DND-41 (cell line): ENCODE measurements at regions not wholly inside any gene's neighbourhood (a gene's known extent, or its start where the extent isn't known, plus 50 kb on each side); places are given as distances from the start of the nearest gene placed in this dataset.
"Not testable (repeated sequence)": the region's sequence is repeated elsewhere in the genome, so short reads cannot be mapped to it uniquely, and the experiment has no call there.

ENCODE experiments used
- ATAC-seq: fragments of 200-7000 bp; cut with Tn5 transposase; 3 replicates; pipeline ENCODE4 v1.9.1; 2021; ENCODE audit warnings: low read depth; ENCODE audit not compliant: insufficient read depth
- DNase-seq: peaks from one replicate; pipeline ENCODE4 v3.0.0-alpha.2; 2020
- H2AFZ ChIP-seq: 2 replicates; pipeline ENCODE4 v1.6.0; 2012; ENCODE audit warnings: low read depth, low read length
- H3K27ac ChIP-seq: 2 replicates; pipeline ENCODE4 v1.5.1; 2012; ENCODE audit warnings: low read length, inconsistent platforms
- H3K27me3 ChIP-seq: fragments of 200-600 bp; sonication (generic); 2 replicates; pipeline ENCODE4 v1.6.0; 2012; ENCODE audit warnings: low read length, mild to moderate bottlenecking, inconsistent platforms; ENCODE audit not compliant: insufficient read depth, poor library complexity
- H3K36me3 ChIP-seq: 2 replicates; pipeline ENCODE4 v1.5.1; 2012; ENCODE audit warnings: low read length, inconsistent platforms; ENCODE audit not compliant: insufficient read depth
- H3K4me1 ChIP-seq: 2 replicates; pipeline ENCODE4 v1.5.1; 2012; ENCODE audit warnings: mild to moderate bottlenecking, low read length; ENCODE audit not compliant: insufficient read depth
- H3K4me2 ChIP-seq: 2 replicates; pipeline ENCODE4 v1.6.0; 2012; ENCODE audit warnings: mild to moderate bottlenecking, moderate library complexity, low read length, inconsistent platforms; ENCODE audit not compliant: insufficient read depth
- H3K4me3 ChIP-seq, 2 experiments: fragments of 200-600 bp in 1 of 2; shearing (Covaris generic) in 1 of 2; 2 replicates each; pipeline ENCODE4 v1.5.1; 2012 to 2016; ENCODE audit warnings: inconsistent platforms in 2 of 2, low read length in 2 of 2, mild to moderate bottlenecking in 2 of 2, low read depth in 1 of 2, moderate library complexity in 1 of 2
- H3K79me2 ChIP-seq: 2 replicates; pipeline ENCODE4 v1.6.0; 2012; ENCODE audit warnings: low read length, inconsistent platforms; ENCODE audit not compliant: insufficient read depth
- H3K9ac ChIP-seq: 2 replicates; pipeline ENCODE4 v1.6.0; 2012; ENCODE audit warnings: low read depth, mild to moderate bottlenecking, inconsistent platforms, low read length, moderate library complexity
- H3K9me3 ChIP-seq: 2 replicates; pipeline ENCODE4 v1.5.1; 2012; ENCODE audit warnings: low read length, moderate library complexity, mild to moderate bottlenecking, inconsistent platforms; ENCODE audit not compliant: insufficient read depth, severe bottlenecking
- H4K20me1 ChIP-seq: 2 replicates; pipeline ENCODE4 v1.6.0; 2012; ENCODE audit warnings: low read length; ENCODE audit not compliant: insufficient read depth
- EZH2 ChIP-seq: IDR thresholded peaks from 3 replicates; pipeline ENCODE4 v1.6.1; 2012; ENCODE audit warnings: borderline replicate concordance, low read depth, mild to moderate bottlenecking, moderate library complexity, low read length, inconsistent platforms; ENCODE audit not compliant: severe bottlenecking
- TF ChIP-seq, protein P1 (sequence below): IDR thresholded peaks from 2 replicates; pipeline ENCODE4 v1.5.1; 2012; ENCODE audit warnings: borderline replicate concordance, low read length, moderate library complexity, mild to moderate bottlenecking; ENCODE audit not compliant: poor library complexity, severe bottlenecking; ENCODE audit errors: extremely low read depth

DNA sequence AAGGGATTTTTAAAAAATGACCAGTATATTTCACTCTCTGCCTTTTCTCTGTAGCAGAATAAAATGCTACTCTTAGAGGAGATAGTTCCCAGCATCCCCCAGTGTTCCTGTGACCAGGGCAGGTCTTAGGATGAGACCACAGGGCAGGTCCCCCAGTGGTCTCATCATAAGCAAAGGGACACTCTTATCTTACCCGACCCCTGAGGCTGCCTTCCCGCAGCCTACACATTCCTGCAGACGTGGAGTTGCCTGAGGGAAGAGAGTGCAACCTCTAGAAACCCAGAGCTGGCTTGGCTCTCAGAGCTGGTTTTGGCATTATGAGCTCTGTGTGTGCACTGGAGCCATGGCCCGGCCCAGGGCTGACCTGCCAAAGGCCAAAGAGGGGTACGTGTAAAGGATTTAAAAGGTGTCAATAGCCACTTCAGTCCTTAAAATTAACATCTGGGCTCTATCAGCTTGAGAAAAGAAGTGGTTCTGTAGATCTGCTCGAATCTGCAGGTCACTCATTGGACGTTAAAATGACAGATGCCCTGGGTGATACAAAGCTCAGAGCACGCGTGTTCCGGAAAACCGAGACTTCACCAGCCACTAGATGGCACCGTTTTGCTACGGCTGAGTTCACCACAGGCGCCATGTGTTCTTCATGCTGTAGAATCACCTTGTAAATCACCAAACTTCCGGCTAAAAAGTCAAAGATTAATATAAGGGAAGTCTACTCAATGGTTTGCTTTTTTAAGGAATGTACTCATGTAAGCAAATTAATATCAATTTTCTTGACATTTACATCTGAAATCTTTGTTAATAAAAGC, 60.4 kb upstream of the GPR31 start:
- not testable (repeated sequence) for H3K9me3 ChIP-seq, H3K4me3 ChIP-seq, H3K36me3 ChIP-seq, H4K20me1 ChIP-seq, H3K4me1 ChIP-seq, H3K9ac ChIP-seq, H3K79me2 ChIP-seq, H3K27ac ChIP-seq, H3K27me3 ChIP-seq, H3K4me2 ChIP-seq
- peak overlapping the region; percentile 58 for H2AFZ ChIP-seq
- TF ChIP-seq, protein P1, sequence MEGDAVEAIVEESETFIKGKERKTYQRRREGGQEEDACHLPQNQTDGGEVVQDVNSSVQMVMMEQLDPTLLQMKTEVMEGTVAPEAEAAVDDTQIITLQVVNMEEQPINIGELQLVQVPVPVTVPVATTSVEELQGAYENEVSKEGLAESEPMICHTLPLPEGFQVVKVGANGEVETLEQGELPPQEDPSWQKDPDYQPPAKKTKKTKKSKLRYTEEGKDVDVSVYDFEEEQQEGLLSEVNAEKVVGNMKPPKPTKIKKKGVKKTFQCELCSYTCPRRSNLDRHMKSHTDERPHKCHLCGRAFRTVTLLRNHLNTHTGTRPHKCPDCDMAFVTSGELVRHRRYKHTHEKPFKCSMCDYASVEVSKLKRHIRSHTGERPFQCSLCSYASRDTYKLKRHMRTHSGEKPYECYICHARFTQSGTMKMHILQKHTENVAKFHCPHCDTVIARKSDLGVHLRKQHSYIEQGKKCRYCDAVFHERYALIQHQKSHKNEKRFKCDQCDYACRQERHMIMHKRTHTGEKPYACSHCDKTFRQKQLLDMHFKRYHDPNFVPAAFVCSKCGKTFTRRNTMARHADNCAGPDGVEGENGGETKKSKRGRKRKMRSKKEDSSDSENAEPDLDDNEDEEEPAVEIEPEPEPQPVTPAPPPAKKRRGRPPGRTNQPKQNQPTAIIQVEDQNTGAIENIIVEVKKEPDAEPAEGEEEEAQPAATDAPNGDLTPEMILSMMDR = peak; percentile 32
- ATAC-seq = peak; percentile 93
- peak; percentile 39 for DNase-seq

DNA sequence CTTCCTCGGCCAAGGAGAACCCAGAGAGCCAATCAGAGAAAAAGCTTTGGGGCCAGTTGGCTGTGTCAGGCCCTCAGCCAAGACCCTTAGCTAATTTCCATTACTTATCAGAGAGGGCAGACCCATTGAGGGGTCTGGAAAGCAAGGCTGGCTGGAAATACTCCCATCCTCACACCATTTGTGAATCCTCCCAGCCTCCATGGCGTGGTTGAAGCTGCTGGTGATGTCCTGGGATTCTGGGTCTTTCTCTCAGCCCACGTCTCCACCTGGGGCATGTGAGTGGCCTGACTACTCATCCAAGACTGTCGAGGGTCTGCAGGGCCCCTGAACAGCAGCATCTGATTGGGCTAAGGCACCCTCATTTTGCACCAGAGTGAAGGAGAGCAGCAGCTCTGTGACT, 61.3 kb upstream of the GPR31 start:
- not testable (repeated sequence) for DNase-seq, H4K20me1 ChIP-seq, H3K4me3 ChIP-seq, H3K27me3 ChIP-seq, H3K4me2 ChIP-seq, H3K9me3 ChIP-seq, H3K36me3 ChIP-seq, H3K9ac ChIP-seq, H3K79me2 ChIP-seq, H3K27ac ChIP-seq, H3K4me1 ChIP-seq, ATAC-seq
- peak overlapping the region; percentile 58; the same call in 1 of the 2 replicates for H2AFZ ChIP-seq

DNA sequence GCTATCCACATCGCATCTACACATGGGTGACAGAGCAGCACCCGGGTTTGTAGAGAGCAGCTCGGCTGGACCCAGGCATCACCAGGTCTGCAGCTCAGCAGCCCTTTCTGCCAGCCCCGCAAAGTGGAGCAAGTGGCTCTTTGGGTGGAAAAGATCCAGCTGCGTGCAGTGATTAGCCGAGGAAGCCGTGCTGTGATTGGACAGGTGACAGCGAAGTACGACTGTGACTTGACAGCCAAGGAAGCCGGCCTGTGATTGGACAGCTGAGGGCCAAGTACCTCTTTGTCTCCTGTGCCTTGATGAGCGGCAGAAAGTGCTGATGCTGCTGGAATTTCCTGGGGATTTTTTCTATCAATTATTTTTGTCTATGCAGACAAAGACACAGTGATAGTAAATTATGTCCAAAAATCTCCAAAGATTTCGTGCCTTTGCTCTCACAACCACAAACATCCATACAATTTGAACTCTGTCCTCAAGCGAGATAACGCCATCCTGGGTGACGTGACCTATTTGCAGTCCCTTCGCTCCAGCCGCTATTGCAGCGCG, 62.3 kb upstream of the GPR31 start:
- Histone ChIP-seq H4K20me1 (no peaks in the 10 kb centered on the region), H3K27ac (no peak overlapping the region), H2AFZ (no peak overlapping the region), H3K4me3 (no peak overlapping the region), H3K4me1 (no peaks in the 10 kb centered on the region), H3K9me3 (no peaks in the 10 kb centered on the region), H3K79me2 (no peaks in the 10 kb centered on the region), H3K27me3 (no peaks in the 10 kb centered on the region), H3K9ac (no peak overlapping the region), H3K4me2 (no peak overlapping the region), H3K36me3 (no peaks in the 10 kb centered on the region)
- ATAC-seq (no peak), DNase-seq (no peak)
- TF ChIP-seq, protein P1 = no peak
- TF ChIP-seq EZH2 = no peak

DNA sequence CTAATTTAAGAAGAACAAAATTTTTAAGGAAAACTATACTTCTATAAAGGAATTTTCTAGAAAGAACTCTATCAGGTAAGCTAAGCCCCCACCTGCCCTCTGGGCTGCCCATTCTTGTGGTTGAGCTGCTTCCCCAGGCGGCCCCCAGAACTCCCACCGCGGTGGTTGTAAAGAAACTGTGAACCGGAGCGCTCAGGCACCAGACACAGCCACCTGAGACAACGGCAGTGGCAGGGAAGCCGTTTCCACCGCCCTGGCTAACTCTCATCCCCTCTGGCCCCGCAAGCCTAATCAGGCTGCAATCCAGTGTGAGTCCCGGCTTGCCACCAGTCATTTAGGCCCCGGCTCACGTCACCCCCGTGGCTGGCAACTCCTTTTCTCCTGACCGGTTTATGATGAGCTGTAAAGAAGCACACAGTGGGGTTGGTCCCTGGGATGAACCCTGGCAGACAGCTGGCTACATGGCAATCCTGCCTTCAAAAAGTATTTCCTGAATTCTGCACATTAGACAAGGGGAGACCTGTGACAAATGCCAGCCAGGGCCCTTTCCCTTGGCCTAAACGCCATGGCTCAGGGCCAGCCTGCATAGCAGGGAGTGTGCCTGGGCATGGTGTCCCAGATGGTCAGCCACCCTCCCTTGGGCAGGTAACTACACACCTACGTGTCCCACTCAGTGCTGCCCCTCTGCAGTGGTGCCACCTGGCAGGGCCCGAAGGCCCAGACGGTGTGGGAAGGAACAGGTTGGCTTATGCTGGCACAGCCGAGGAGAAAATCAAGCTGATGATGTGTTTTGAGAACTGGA, 63.8 kb upstream of the GPR31 start:
- H3K4me1 ChIP-seq = no peaks in the 10 kb centered on the region
- no peak for ATAC-seq
- H3K9me3 ChIP-seq = no peaks in the 10 kb centered on the region
- H3K36me3 ChIP-seq = no peaks in the 10 kb centered on the region
- no peak overlapping the region for H3K4me3 ChIP-seq
- no peak overlapping the region for H3K9ac ChIP-seq
- no peak overlapping the region for H3K4me2 ChIP-seq
- TF ChIP-seq EZH2 = no peak
- TF ChIP-seq, protein P1 = no peak
- no peak overlapping the region for H2AFZ ChIP-seq
- no peak overlapping the region for H3K27ac ChIP-seq
- no peak for DNase-seq
- H3K27me3 ChIP-seq = no peaks in the 10 kb centered on the region
- H3K79me2 ChIP-seq = no peaks in the 10 kb centered on the region
- H4K20me1 ChIP-seq = no peaks in the 10 kb centered on the region

DNA sequence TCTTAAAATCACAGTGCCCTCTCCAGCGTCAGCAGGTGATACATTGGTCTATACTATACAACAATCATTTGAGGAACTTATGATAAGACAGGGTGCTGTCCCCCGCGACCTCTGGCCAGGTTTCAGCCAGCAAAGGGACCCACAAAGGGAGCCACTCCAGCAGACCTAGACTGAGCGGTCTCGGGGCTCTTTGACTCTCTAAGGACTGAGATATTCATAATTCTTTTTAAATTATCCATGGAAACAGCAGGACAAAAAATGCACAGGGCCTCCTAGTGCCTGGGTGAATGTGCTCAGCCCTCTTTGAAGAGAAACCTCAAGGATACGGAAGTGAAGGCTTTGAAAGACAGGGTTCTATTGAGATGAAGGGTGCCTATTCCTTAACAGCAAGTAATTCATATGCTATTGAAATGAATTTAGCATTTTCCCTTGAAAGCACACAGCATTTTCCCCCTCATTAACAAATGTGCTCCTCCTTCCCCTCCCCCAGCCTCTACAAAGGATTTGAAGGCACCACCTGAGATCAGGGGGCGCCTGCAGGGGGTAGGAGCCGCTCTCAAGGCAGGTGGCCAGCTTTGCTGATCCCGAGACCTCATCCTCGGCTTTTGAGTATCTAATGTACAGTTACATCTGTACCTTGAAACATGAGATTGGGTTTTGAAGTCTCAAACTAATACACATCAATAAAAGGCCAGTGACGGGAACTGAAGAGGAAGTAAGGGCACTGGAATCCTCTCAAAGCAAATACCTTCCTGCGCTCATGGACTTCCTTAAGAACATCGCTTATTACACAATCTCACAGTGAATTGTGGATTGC, 65.3 kb upstream of the UNC93A start:
- not testable (repeated sequence) for H3K27me3 ChIP-seq, H3K4me2 ChIP-seq, H2AFZ ChIP-seq, H3K27ac ChIP-seq, H3K79me2 ChIP-seq, H3K36me3 ChIP-seq, H3K4me1 ChIP-seq, H3K9ac ChIP-seq, DNase-seq, ATAC-seq, H3K9me3 ChIP-seq, H4K20me1 ChIP-seq, H3K4me3 ChIP-seq
